Sigmoid colon (tissue), 6 donors: ENCODE measurements at regions not wholly inside any gene's neighbourhood (a gene's known extent, or its start where the extent isn't known, plus 50 kb on each side); places are given as distances from the start of the nearest gene placed in this dataset.

Source experiments
- DNase-seq: peaks from one replicate; pipeline ENCODE4 v3.0.0-alpha.2; 2019
- H3K27ac ChIP-seq, 4 donors: fragments of 200-600 bp; sonication (generic); one replicate each; pipeline ENCODE4 v1.5.1; 2016 to 2019; ENCODE audit warnings: mild to moderate bottlenecking in 1 of 4
- H3K27me3 ChIP-seq, 3 donors: fragments of 200-600 bp; sonication (generic); one replicate each; pipeline ENCODE4 v1.5.1; 2019; ENCODE audit warnings: mild to moderate bottlenecking in 1 of 3
- H3K36me3 ChIP-seq, 4 donors: fragments of 200-600 bp; sonication (generic); one replicate each; pipeline ENCODE4 v1.5.1; 2016 to 2019
- H3K4me1 ChIP-seq, 4 donors: fragments of 200-600 bp; sonication (generic); one replicate each; pipeline ENCODE4 v1.5.1; 2017 to 2019
- H3K4me3 ChIP-seq, 4 donors: fragments of 200-600 bp; sonication (generic); one replicate each; pipeline ENCODE4 v1.5.1; 2017 to 2019; ENCODE audit warnings: mild to moderate bottlenecking in 2 of 4, moderate library complexity in 1 of 4
- H3K9me3 ChIP-seq, 4 donors: fragments of 200-600 bp in 3 of 4; sonication (generic) in 3 of 4; one replicate each; pipeline versions ENCODE4 v1.5.1 to v1.6.1; 2013 to 2019
- CTCF ChIP-seq, 4 experiments: fragments of 450-650 bp in 3 of 4; fragments of 200-600 bp in 1 of 4; IDR thresholded peaks; one replicate each; pipeline ENCODE4 v1.5.1; 2016 to 2019; ENCODE audit warnings: antibody characterized with exemption in 4 of 4, mild to moderate bottlenecking in 3 of 4, moderate library complexity in 2 of 4
- EP300 ChIP-seq, 4 donors: sonication (generic); formaldehyde crosslinking; IDR thresholded peaks; one replicate each; pipeline ENCODE4 v1.6.1; 2017; ENCODE audit warnings: antibody characterized with exemption in 4 of 4
- POLR2A ChIP-seq, 2 donors: fragments of 450-650 bp; IDR thresholded peaks; one replicate each; pipeline ENCODE4 v1.6.1; 2016; ENCODE audit warnings: antibody characterized with exemption in 2 of 2, mild to moderate bottlenecking in 2 of 2, moderate library complexity in 2 of 2
- POLR2AphosphoS5 ChIP-seq, 4 donors: sonication (generic); formaldehyde crosslinking; IDR thresholded peaks; one replicate each; pipeline ENCODE4 v1.6.1; 2017; ENCODE audit warnings: antibody characterized with exemption in 4 of 4
- WGBS, 2 donors: extraction: QIAGEN DNeasy Blood & Tissue Kit; methylation state at CpG; one replicate each; pipeline ENCODE4 v1.1.7; 2013; 5-methylcytosine and 5-hydroxymethylcytosine counted together
- intact Hi-C: fragments of 100-400 bp; cut with DNase I; formaldehyde crosslinking; loops from one replicate; pipeline ENCODE4 v1.15.1; 2023
- donor health status: healthy with polysubstance abuse.
- donor health status: healthy.

- TF ChIP-seq EP300 (IDR thresholded peaks at IDR 0.05) (no peak), CTCF (IDR thresholded peaks at IDR 0.05) (no peak), POLR2A (IDR thresholded peaks at IDR 0.05) (no peak), POLR2AphosphoS5 (IDR thresholded peaks at IDR 0.05) (no peak)
- no peaks in the 10 kb centered on the region for H3K36me3 ChIP-seq
- no peak overlapping the region for H3K4me3 ChIP-seq
- no peaks in the 10 kb centered on the region for H3K9me3 ChIP-seq
- peak overlapping the region in 3 of 4 donors; percentile 6 to 38 (median 33) for H3K27ac ChIP-seq
- DNase-seq = no peak
- 70 to 85% methylated on average over 3 of the region's 3 CpGs for WGBS, 2 donors
- peaks cover 0 to 28% (median 23%) of the 10 kb centered on the region in 4 donors for H3K4me1 ChIP-seq
- H3K27me3 ChIP-seq = no peaks in the 10 kb centered on the region
- intact Hi-C loops = no loop called here
Measured at GRCh38 chr2:43045866-43046265, 180.5 kb downstream of the ZFP36L2 start.

GRCh38 chr2:43044093-43044681, 182.2 kb downstream of the ZFP36L2 start:
- Histone ChIP-seq H3K9me3 (no peaks in the 10 kb centered on the region), H3K36me3 (no peaks in the 10 kb centered on the region), H3K27me3 (no peaks in the 10 kb centered on the region), H3K27ac (peak overlapping the region in 2 of 4 donors; percentile 9 to 10), H3K4me3 (no peak overlapping the region), H3K4me1 (peaks cover 0 to 28% (median 23%) of the 10 kb centered on the region in 4 donors)
- TF ChIP-seq EP300 (IDR thresholded peaks at IDR 0.05) (no peak), POLR2A (IDR thresholded peaks at IDR 0.05) (no peak), CTCF (IDR thresholded peaks at IDR 0.05) (no peak), POLR2AphosphoS5 (IDR thresholded peaks at IDR 0.05) (no peak)
- peak; percentile 58 for DNase-seq
- 91 to 94% methylated on average over 13 of the region's 13 CpGs for whole genome bisulfite sequencing, 2 donors
- intact Hi-C loops = no loop called here

GRCh38 chr2:43043553-43043870, 182.9 kb downstream of the ZFP36L2 start:
- intact Hi-C loops = no loop called here

GRCh38 chr2:43041661-43042360, 184.6 kb downstream of the ZFP36L2 start:
- 62 to 83% methylated on average over 8 of the region's 8 CpGs for WGBS, 2 donors
- Histone ChIP-seq H3K27ac (peak overlapping the region in 1 of 4 donors; percentile 62), H3K36me3 (no peaks in the 10 kb centered on the region), H3K27me3 (no peaks in the 10 kb centered on the region), H3K9me3 (no peaks in the 10 kb centered on the region), H3K4me1 (peaks cover 0 to 37% (median 29%) of the 10 kb centered on the region in 4 donors), H3K4me3 (no peak overlapping the region)
- DNase-seq = no peak
- no peak for TF ChIP-seq CTCF (IDR thresholded peaks at IDR 0.05)
- no peak for TF ChIP-seq POLR2A (IDR thresholded peaks at IDR 0.05)
- TF ChIP-seq POLR2AphosphoS5 (IDR thresholded peaks at IDR 0.05) = no peak
- TF ChIP-seq EP300 (IDR thresholded peaks at IDR 0.05) = no peak
- intact Hi-C loops = no loop called here

More at GRCh38 chr2:43043553-43043870, 182.9 kb downstream of the ZFP36L2 start:
- H3K27me3 ChIP-seq = no peaks in the 10 kb centered on the region
- H3K4me1 ChIP-seq = peaks cover 0 to 30% (median 24%) of the 10 kb centered on the region in 4 donors
- 81 to 92% methylated on average over 8 of the region's 8 CpGs for WGBS, 2 donors
- TF ChIP-seq CTCF (IDR thresholded peaks at IDR 0.05) (no peak), EP300 (IDR thresholded peaks at IDR 0.05) (no peak), POLR2A (IDR thresholded peaks at IDR 0.05) (no peak)
- no peak overlapping the region for H3K4me3 ChIP-seq
- peak overlapping the region in 1 of 4 donors; percentile 10 for H3K27ac ChIP-seq
- H3K9me3 ChIP-seq = no peaks in the 10 kb centered on the region
- DNase-seq = no peak
- no peaks in the 10 kb centered on the region for H3K36me3 ChIP-seq
